ENCODE measurements at regions not wholly inside any gene's neighbourhood (a gene's known extent, or its start where the extent isn't known, plus 50 kb on each side); places are given as distances from the start of the nearest gene placed in this dataset.

- Histone ChIP-seq H3K79me2 (ENCODE audit: control insufficient read depth in 1 of 2, insufficient read depth in 2 of 2, low read length in 2 of 2) (no peaks in the 10 kb centered on the region), H4K20me1 (replicated peaks in 1 of 2; ENCODE audit: control insufficient read depth in 1 of 2, insufficient read depth in 2 of 2, low read length in 2 of 2) (no peaks in the 10 kb centered on the region), H2BK120ac (replicated peaks; ENCODE audit: low read depth, low read length) (no peak overlapping the region), H3K23ac (ENCODE audit: insufficient read length) (no peak overlapping the region), H3K9me3 (ENCODE audit: insufficient read depth in 2 of 2, low read depth in 1 of 2, low read length in 1 of 2) (no peaks in the 10 kb centered on the region), H3K4me3 (ENCODE audit: extremely low read depth in 1 of 4, insufficient read depth in 2 of 4, low read depth in 3 of 4, low read length in 4 of 4) (no peak overlapping the region), H4K8ac (ENCODE audit: extremely low read depth, insufficient read depth, low read length) (no peak overlapping the region), H3K9ac (replicated peaks in 1 of 4; ENCODE audit: extremely low read depth in 1 of 4, low read depth in 3 of 4, low read length in 3 of 4) (no peak overlapping the region), H3K27me3 (replicated peaks in 1 of 4; ENCODE audit: control insufficient read depth in 3 of 4, extremely low read depth in 1 of 4, insufficient read depth in 3 of 4, low read length in 3 of 4) (no peaks in the 10 kb centered on the region), H2BK5ac (ENCODE audit: low read depth, low read length) (no peak overlapping the region), H2BK20ac (ENCODE audit: low read length) (no peak overlapping the region), H3K27ac (ENCODE audit: low read depth, low read length) (no peak overlapping the region), H2AK5ac (ENCODE audit: low read depth, low read length) (no peak overlapping the region), H4K91ac (replicated peaks; ENCODE audit: insufficient read length, low read length) (no peak overlapping the region), H3K4me1 (replicated peaks in 1 of 4; ENCODE audit: control insufficient read depth in 3 of 4, insufficient read depth in 4 of 4, low read length in 3 of 4) (peaks cover 0 to 8% (median 4%) of the 10 kb centered on the region in 4 experiments; a peak in 1 of 7 replicates), H2BK12ac (ENCODE audit: low read depth, low read length) (no peak overlapping the region), H3K79me1 (ENCODE audit: low read depth, low read length) (no peaks in the 10 kb centered on the region), H3K23me2 (ENCODE audit: low read depth, low read length) (no peaks in the 10 kb centered on the region), H3K4ac (replicated peaks; ENCODE audit: insufficient read length, low read depth, low read length) (no peak overlapping the region), H2BK15ac (ENCODE audit: low read length) (no peak overlapping the region), H2AFZ (ENCODE audit: low read length) (no peak overlapping the region), H3K18ac (ENCODE audit: extremely low read depth, low read length) (no peak overlapping the region), H4K5ac (ENCODE audit: insufficient read length, low read depth, low read length) (no peak overlapping the region), H3K14ac (ENCODE audit: insufficient read length) (no peak overlapping the region), H3K4me2 (ENCODE audit: insufficient read depth in 1 of 2, low read depth in 2 of 2, low read length in 2 of 2) (no peak overlapping the region), H3K36me3 (ENCODE audit: control insufficient read depth in 2 of 4, insufficient read depth in 4 of 4, low read length in 3 of 4) (no peaks in the 10 kb centered on the region), H3K56ac (replicated peaks; ENCODE audit: insufficient read length, low read depth, low read length) (no peak overlapping the region)
- no peak for DNase-seq (ENCODE audit: low read depth in 1 of 2, low spot score in 2 of 2)
- ChIA-PET CTCF (ENCODE audit: partially characterized antibody) (no interaction called here), POLR2A (ENCODE audit: partially characterized antibody) (no interaction called here)
- WGBS, 2 experiments (ENCODE audit: extremely low coverage in 1 of 2, insufficient coverage in 1 of 2, insufficient read length in 1 of 2, insufficient replicate concordance in 2 of 2, low coverage in 1 of 2, low lambda C conversion rate in 2 of 2, missing lambda C conversion rate in 1 of 2) = 91% methylated on average over 3 of the region's 3 CpGs; no CpG with 5 or more reads in 1 of the 2 experiments
- no peak for FAIRE-seq
- no peak for TF ChIP-seq TAF1 (IDR thresholded peaks at IDR 0.05; ENCODE audit: low read depth, low read length)
- TF ChIP-seq, protein P1, sequence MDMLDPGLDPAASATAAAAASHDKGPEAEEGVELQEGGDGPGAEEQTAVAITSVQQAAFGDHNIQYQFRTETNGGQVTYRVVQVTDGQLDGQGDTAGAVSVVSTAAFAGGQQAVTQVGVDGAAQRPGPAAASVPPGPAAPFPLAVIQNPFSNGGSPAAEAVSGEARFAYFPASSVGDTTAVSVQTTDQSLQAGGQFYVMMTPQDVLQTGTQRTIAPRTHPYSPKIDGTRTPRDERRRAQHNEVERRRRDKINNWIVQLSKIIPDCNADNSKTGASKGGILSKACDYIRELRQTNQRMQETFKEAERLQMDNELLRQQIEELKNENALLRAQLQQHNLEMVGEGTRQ (IDR thresholded peaks at IDR 0.05; ENCODE audit: low read length) = no peak
- TF ChIP-seq SP4 (IDR thresholded peaks at IDR 0.05; ENCODE audit: low read length) = no peak
- no peak for TF ChIP-seq PHF8 (conservative IDR thresholded peaks at IDR 0.05; ENCODE audit: low read depth, low read length)
- no peak for TF ChIP-seq CHD1 (IDR thresholded peaks at IDR 0.05; ENCODE audit: low read depth, low read length)
- TF ChIP-seq RBBP5 (IDR thresholded peaks at IDR 0.05; ENCODE audit: borderline replicate concordance, low read depth, low read length) = no peak
- TF ChIP-seq FOSL1 (IDR thresholded peaks at IDR 0.05; ENCODE audit: insufficient read depth, low read depth, low read length) = no peak
- no peak for TF ChIP-seq SP2 (IDR thresholded peaks at IDR 0.05; ENCODE audit: low read length)
- no peak for TF ChIP-seq NRF1 (IDR thresholded peaks at IDR 0.05; ENCODE audit: low read depth, low read length)
Observed at GRCh38 chr5:110248921-110249320, 477.6 kb downstream of the TMEM232 start.
